ENCODE measurements at regions not wholly inside any gene's neighbourhood (a gene's known extent, or its start where the extent isn't known, plus 50 kb on each side); places are given as distances from the start of the nearest gene placed in this dataset.

- H3K4me1 ChIP-seq = no peaks in the 10 kb centered on the region
- TF ChIP-seq POLR2A (IDR thresholded peaks at IDR 0.05) (no peak), CTCF (IDR thresholded peaks at IDR 0.05) (no peak)
- no peaks in the 10 kb centered on the region for H3K27me3 ChIP-seq
- intact Hi-C loops (cut with DNase I) = no loop called here
- no peaks in the 10 kb centered on the region for H3K9me3 ChIP-seq
- no peaks in the 10 kb centered on the region for H3K36me3 ChIP-seq
- H3K27ac ChIP-seq = no peak overlapping the region
- no peak for DNase-seq
- no peak overlapping the region for H3K4me3 ChIP-seq (replicated peaks in 1 of 3)
These were observed 250.2 kb downstream of the LPIN1 start for GRCh38 chr2:11996618-11997017.

GRCh38 chr2:11997142-11997541 is 250.7 kb downstream of the LPIN1 start:
- Histone ChIP-seq H3K9me3 (no peaks in the 10 kb centered on the region), H3K27ac (no peak overlapping the region), H3K4me3 (replicated peaks in 1 of 3) (no peak overlapping the region), H3K36me3 (no peaks in the 10 kb centered on the region), H3K27me3 (no peaks in the 10 kb centered on the region), H3K4me1 (no peaks in the 10 kb centered on the region)
- TF ChIP-seq POLR2A (IDR thresholded peaks at IDR 0.05) (no peak), CTCF (IDR thresholded peaks at IDR 0.05) (no peak)
- intact Hi-C loops (cut with DNase I) = no loop called here
- DNase-seq = no peak

GRCh38 chr2:11998218-11998617 is 251.8 kb downstream of the LPIN1 start:
- Histone ChIP-seq H3K27me3 (no peaks in the 10 kb centered on the region), H3K4me1 (no peaks in the 10 kb centered on the region), H3K27ac (no peak overlapping the region), H3K36me3 (no peaks in the 10 kb centered on the region), H3K4me3 (replicated peaks in 1 of 3) (no peak overlapping the region), H3K9me3 (no peaks in the 10 kb centered on the region)
- no peak for DNase-seq
- 76 to 82% methylated on average over 2 of the region's 2 CpGs for WGBS, 2 donors
- TF ChIP-seq CTCF (IDR thresholded peaks at IDR 0.05) (no peak), POLR2A (IDR thresholded peaks at IDR 0.05) (no peak)
- intact Hi-C loops (cut with DNase I) = no loop called here

GRCh38 chr2:11998626-11999378 is 252.4 kb downstream of the LPIN1 start:
- Histone ChIP-seq H3K9me3 (no peaks in the 10 kb centered on the region), H3K4me3 (replicated peaks in 1 of 3) (no peak overlapping the region), H3K4me1 (no peaks in the 10 kb centered on the region), H3K27ac (no peak overlapping the region), H3K36me3 (no peaks in the 10 kb centered on the region), H3K27me3 (no peaks in the 10 kb centered on the region)
- TF ChIP-seq CTCF (IDR thresholded peaks at IDR 0.05) (no peak), POLR2A (IDR thresholded peaks at IDR 0.05) (no peak)
- intact Hi-C loops (cut with DNase I) = no loop called here
- no peak for DNase-seq
- 91 to 95% methylated on average over 4 of the region's 4 CpGs for WGBS, 2 donors

GRCh38 chr2:12001621-12002020 is 255.2 kb downstream of the LPIN1 start:
- Histone ChIP-seq H3K27ac (no peak overlapping the region), H3K36me3 (no peaks in the 10 kb centered on the region), H3K4me3 (replicated peaks in 1 of 3) (no peak overlapping the region), H3K27me3 (no peaks in the 10 kb centered on the region), H3K4me1 (no peaks in the 10 kb centered on the region), H3K9me3 (no peaks in the 10 kb centered on the region)
- WGBS, 2 donors = 94% methylated on average over 1 of the region's 1 CpG
- TF ChIP-seq CTCF (IDR thresholded peaks at IDR 0.05) (no peak), POLR2A (IDR thresholded peaks at IDR 0.05) (no peak)
- intact Hi-C loops (cut with DNase I) = no loop called here
- no peak for DNase-seq
